SK-N-SH (cell line): ENCODE measurements at regions not wholly inside any gene's neighbourhood (a gene's known extent, or its start where the extent isn't known, plus 50 kb on each side); places are given as distances from the start of the nearest gene placed in this dataset.

ENCODE experiments used
- CTCF ChIA-PET: fragments of 300-600, 350-600 bp; formaldehyde crosslinking; extraction: SDS; loops from one replicate; lab custom pipeline; 2021; lab: Yijun Ruan, JAX
- POLR2A ChIA-PET: fragments of 350-600 bp; sonication (Branson Sonifier 250); formaldehyde crosslinking; extraction: SDS; loops from one replicate; lab custom pipeline; 2020; ENCODE audit warnings: antibody characterized with exemption, inconsistent platforms; lab: Yijun Ruan, JAX
- DNase-seq: peaks from one replicate; pipeline ENCODE4 v3.0.0; 2012
- H2AFZ ChIP-seq: fragments of 200-600 bp; sonication (generic); 2 replicates; pipeline ENCODE4 v1.8.1; 2016; ENCODE audit warnings: antibody characterized with exemption, mild to moderate bottlenecking, low read depth
- H3F3A ChIP-seq: fragments of 200-600 bp; sonication (generic); replicated peaks from 2 replicates; pipeline ENCODE3; 2016; ENCODE audit warnings: antibody characterized with exemption, mild to moderate bottlenecking; ENCODE audit not compliant: insufficient read depth
- H3K27ac ChIP-seq, 2 experiments: fragments of 200-500 bp in 1 of 2; fragments of 200-600 bp in 1 of 2; sonication (Bioruptor generic) in 1 of 2; sonication (generic), shearing (Covaris generic) in 1 of 2; 2 replicates each; pipeline versions ENCODE4 v1.5.1 to v1.6.1; 2014 to 2016; ENCODE audit warnings: low read depth in 2 of 2, inconsistent platforms in 1 of 2, low read length in 1 of 2, mild to moderate bottlenecking in 1 of 2, mixed read lengths in 1 of 2
- H3K27me3 ChIP-seq: fragments of 200-600 bp; sonication (generic), shearing (Covaris generic); 2 replicates; pipeline ENCODE4 v1.6.1; 2016; ENCODE audit warnings: mixed run types; ENCODE audit not compliant: insufficient read depth
- H3K36me3 ChIP-seq, 2 experiments: fragments of 200-500 bp in 1 of 2; fragments of 200-600 bp in 1 of 2; sonication (Bioruptor generic) in 1 of 2; sonication (generic) in 1 of 2; replicated peaks in 1 of 2; 2 replicates each; pipeline versions ENCODE3 to v1.5.1; 2014 to 2016; ENCODE audit warnings: low read length in 1 of 2, mild to moderate bottlenecking in 1 of 2; ENCODE audit not compliant: insufficient read depth in 2 of 2, control insufficient read depth in 1 of 2
- H3K4me1 ChIP-seq, 2 experiments: fragments of 200-500 bp in 1 of 2; fragments of 200-600 bp in 1 of 2; sonication (Bioruptor generic) in 1 of 2; sonication (generic), shearing (Covaris generic) in 1 of 2; 2 replicates each; pipeline versions ENCODE4 v1.5.1 to v1.6.1; 2014 to 2016; ENCODE audit warnings: low read depth in 1 of 2, low read length in 1 of 2, mixed run types in 1 of 2; ENCODE audit not compliant: insufficient read depth in 2 of 2, control insufficient read depth in 1 of 2
- H3K4me2 ChIP-seq: fragments of 200-600 bp; sonication (generic), shearing (Covaris generic); 2 replicates; pipeline ENCODE4 v1.6.1; 2017; ENCODE audit warnings: mixed run types
- H3K4me3 ChIP-seq, 2 experiments: fragments of 200-500 bp in 1 of 2; fragments of 200-600 bp in 1 of 2; sonication (Bioruptor generic) in 1 of 2; sonication (generic), shearing (Covaris generic) in 1 of 2; 2 replicates each; pipeline versions ENCODE4 v1.5.1 to v1.8.1; 2014 to 2016; ENCODE audit warnings: low read depth in 2 of 2, inconsistent platforms in 1 of 2, low read length in 1 of 2, mild to moderate bottlenecking in 1 of 2, mixed read lengths in 1 of 2, moderate library complexity in 1 of 2
- H3K79me2 ChIP-seq: fragments of 200-600 bp; sonication (generic); 2 replicates; pipeline ENCODE4 v1.8.1; 2017; ENCODE audit warnings: mild to moderate bottlenecking; ENCODE audit not compliant: insufficient read depth
- H3K9ac ChIP-seq: fragments of 200-600 bp; sonication (generic); 2 replicates; pipeline ENCODE4 v1.6.1; 2017; ENCODE audit warnings: mixed run types
- H3K9me2 ChIP-seq: fragments of 200-600 bp; sonication (generic); 2 replicates; pipeline ENCODE4 v1.6.1; 2017; ENCODE audit warnings: mixed run types
- H3K9me3 ChIP-seq: fragments of 200-600 bp; sonication (generic); 2 replicates; pipeline ENCODE4 v1.6.1; 2017; ENCODE audit warnings: mixed run types, mild to moderate bottlenecking, moderate library complexity
- H4K20me1 ChIP-seq: fragments of 200-600 bp; sonication (generic); 2 replicates; pipeline ENCODE4 v1.6.1; 2017; ENCODE audit warnings: mild to moderate bottlenecking, mixed run types; ENCODE audit not compliant: insufficient read depth
- ELF1 ChIP-seq: IDR thresholded peaks from 2 replicates; pipeline ENCODE4 v1.4.0; 2012
- EP300 ChIP-seq, 2 experiments: IDR thresholded peaks; 2 replicates each; pipeline versions ENCODE4 v1.4.0 to v1.6.1; 2012; ENCODE audit warnings: borderline replicate concordance in 1 of 2, low read depth in 1 of 2, low read length in 1 of 2
- EZH2phosphoT487 ChIP-seq: fragments of 200-600 bp; sonication (generic); IDR thresholded peaks from 2 replicates; pipeline ENCODE4 v1.6.1; 2017; ENCODE audit warnings: low read depth, mixed run types, mild to moderate bottlenecking, antibody characterized with exemption, moderate library complexity, borderline replicate concordance
- FOSL2 ChIP-seq: IDR thresholded peaks from 2 replicates; pipeline ENCODE4 v1.4.0; 2012; ENCODE audit warnings: low read depth, mild to moderate bottlenecking, moderate library complexity, borderline replicate concordance
- FOXM1 ChIP-seq: IDR thresholded peaks from 2 replicates; pipeline ENCODE4 v1.4.0; 2012; ENCODE audit warnings: low read depth, mild to moderate bottlenecking
- GABPA ChIP-seq: IDR thresholded peaks from 2 replicates; pipeline ENCODE4 v1.4.0; 2012; ENCODE audit warnings: low read depth, mild to moderate bottlenecking
- GATA2 ChIP-seq: sonication (generic); formaldehyde crosslinking; IDR thresholded peaks from 2 replicates; pipeline ENCODE4 v1.5.0; 2020; ENCODE audit warnings: mild to moderate bottlenecking, missing genetic modification reagents
- JUND ChIP-seq: IDR thresholded peaks from 2 replicates; pipeline ENCODE4 v1.4.0; 2012
- MEF2A ChIP-seq: IDR thresholded peaks from 2 replicates; pipeline ENCODE4 v1.4.0; 2012; ENCODE audit warnings: low read depth, borderline replicate concordance
- MXI1 ChIP-seq: IDR thresholded peaks from 2 replicates; pipeline ENCODE4 v1.6.1; 2012; ENCODE audit warnings: mild to moderate bottlenecking, low read depth, low read length, improper control_type of control experiment
- NFIC ChIP-seq: IDR thresholded peaks from 2 replicates; pipeline ENCODE4 v1.4.0; 2012; ENCODE audit warnings: borderline replicate concordance
- RAD21 ChIP-seq: IDR thresholded peaks from 2 replicates; pipeline ENCODE4 v1.6.1; 2012; ENCODE audit warnings: mild to moderate bottlenecking, low read length
- RFX5 ChIP-seq: IDR thresholded peaks from 2 replicates; pipeline ENCODE4 v1.6.1; 2012; ENCODE audit warnings: mild to moderate bottlenecking, improper control_type of control experiment, low read length
- RXRA ChIP-seq: IDR thresholded peaks from 2 replicates; pipeline ENCODE4 v1.4.0; 2012; ENCODE audit warnings: low read depth, mild to moderate bottlenecking, borderline replicate concordance
- TEAD4 ChIP-seq: IDR thresholded peaks from 2 replicates; pipeline ENCODE4 v1.4.0; 2012; ENCODE audit warnings: mild to moderate bottlenecking, borderline replicate concordance; ENCODE audit not compliant: insufficient read depth
- YY1 ChIP-seq: IDR thresholded peaks from 2 replicates; pipeline ENCODE4 v1.4.0; 2012; ENCODE audit warnings: low read depth, mild to moderate bottlenecking
- whole genome bisulfite sequencing: methylation state at CpG from one replicate; pipeline ENCODE4 v1.1.6; 2017; ENCODE audit warnings: low lambda C conversion rate; 5-methylcytosine and 5-hydroxymethylcytosine counted together
- TF ChIP-seq, protein P1 (sequence below): fragments of 150-350 bp; IDR thresholded peaks from 2 replicates; pipeline ENCODE4 v1.6.1; 2016; ENCODE audit warnings: mild to moderate bottlenecking, low read depth, low read length
- TF ChIP-seq, protein P2 (sequence below): IDR thresholded peaks from 2 replicates; pipeline ENCODE4 v1.6.1; 2012; ENCODE audit warnings: mild to moderate bottlenecking, low read depth, low read length, moderate library complexity
- TF ChIP-seq, protein P3 (sequence below): IDR thresholded peaks from 2 replicates; pipeline ENCODE4 v1.4.0; 2012; ENCODE audit warnings: low read depth, borderline replicate concordance
- TF ChIP-seq, protein P4 (sequence below): IDR thresholded peaks from 2 replicates; pipeline ENCODE4 v1.4.0; 2012; ENCODE audit warnings: low read depth
- TF ChIP-seq, protein P5 (sequence below): IDR thresholded peaks from 2 replicates; pipeline ENCODE4 v1.4.0; 2012; ENCODE audit warnings: low read depth, borderline replicate concordance

DNA sequence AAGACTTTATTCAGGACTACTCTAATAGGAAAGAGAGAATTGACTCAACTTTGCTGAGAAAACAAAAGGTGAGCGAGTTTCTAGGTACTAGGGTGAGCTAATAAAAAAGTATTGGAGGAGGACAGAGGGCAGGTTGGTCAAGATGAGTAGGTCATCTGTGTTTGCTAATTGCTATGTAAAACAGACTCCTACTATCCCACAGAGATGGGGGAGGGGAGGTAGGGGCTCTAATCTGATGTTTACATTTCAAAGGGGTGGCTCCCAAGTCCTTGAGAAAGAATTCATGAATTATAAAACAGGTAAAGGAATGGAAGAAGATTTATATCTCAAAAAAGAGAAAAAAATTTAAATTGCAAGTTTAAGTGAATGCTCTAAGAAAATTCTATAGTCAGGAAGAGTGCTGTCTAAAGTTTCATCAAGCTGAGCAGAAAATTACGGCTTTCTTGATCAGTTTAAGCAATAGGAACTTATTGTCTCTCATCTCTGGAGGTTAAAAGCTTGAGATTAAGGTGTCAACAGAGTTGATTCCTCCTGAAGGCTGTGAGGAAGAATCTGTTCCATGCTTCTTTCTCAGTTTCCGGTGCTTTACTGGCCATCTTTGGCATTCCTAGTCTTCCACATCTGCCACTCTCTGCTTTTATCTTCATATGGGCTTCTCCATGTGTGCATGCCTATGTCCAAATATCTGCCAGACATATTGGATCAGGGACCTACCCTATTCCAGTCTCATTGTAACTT is 790.3 kb downstream of the SLITRK5 start:
- POLR2A ChIA-PET = no interaction called here

DNA sequence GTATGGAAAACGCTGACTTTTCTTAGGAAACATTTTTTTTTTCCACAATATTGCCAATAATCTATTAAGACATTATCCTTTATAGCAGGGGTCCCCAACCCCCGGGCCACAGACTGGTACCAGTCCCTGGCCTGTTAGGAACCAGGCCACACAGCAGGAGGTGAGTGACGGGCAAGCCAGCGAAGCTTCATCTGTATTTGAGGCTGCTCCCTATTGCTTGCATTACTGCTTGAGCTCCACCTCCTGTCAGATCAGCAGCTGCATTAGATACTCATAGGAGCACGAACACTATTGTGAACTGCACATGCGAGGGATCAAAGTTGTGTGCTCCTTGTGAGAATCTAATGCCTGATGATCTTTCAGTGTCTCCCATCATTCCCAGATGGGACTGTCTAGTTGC is 793.7 kb downstream of the SLITRK5 start:
- Histone ChIP-seq H3F3A (no peaks in the 10 kb centered on the region), H3K27ac (no peak overlapping the region), H3K4me3 (no peak overlapping the region), H3K9me2 (no peaks in the 10 kb centered on the region), H3K4me1 (no peaks in the 10 kb centered on the region; a peak in 1 of 4 replicates), H3K79me2 (no peaks in the 10 kb centered on the region), H3K9me3 (no peaks in the 10 kb centered on the region), H3K36me3 (no peaks in the 10 kb centered on the region), H3K27me3 (no peaks in the 10 kb centered on the region), H3K4me2 (no peak overlapping the region), H3K9ac (no peak overlapping the region), H4K20me1 (no peaks in the 10 kb centered on the region), H2AFZ (no peak overlapping the region)
- WGBS = 25% methylated on average over 6 of the region's 6 CpGs
- ChIA-PET POLR2A (no interaction called here), CTCF (no interaction called here)
- DNase-seq = no peak
- TF ChIP-seq RAD21 (no peak), ELF1 (no peak), RXRA (no peak), GABPA (no peak), JUND (no peak), MXI1 (no peak), EP300 (IDR thresholded peaks at IDR 0.05; ENCODE audit: borderline replicate concordance in 1 of 2, low read depth in 1 of 2, low read length in 1 of 2) (no peak), RFX5 (no peak), YY1 (no peak), NFIC (no peak), EZH2phosphoT487 (no peak), FOXM1 (no peak)
- TF ChIP-seq, protein P1, sequence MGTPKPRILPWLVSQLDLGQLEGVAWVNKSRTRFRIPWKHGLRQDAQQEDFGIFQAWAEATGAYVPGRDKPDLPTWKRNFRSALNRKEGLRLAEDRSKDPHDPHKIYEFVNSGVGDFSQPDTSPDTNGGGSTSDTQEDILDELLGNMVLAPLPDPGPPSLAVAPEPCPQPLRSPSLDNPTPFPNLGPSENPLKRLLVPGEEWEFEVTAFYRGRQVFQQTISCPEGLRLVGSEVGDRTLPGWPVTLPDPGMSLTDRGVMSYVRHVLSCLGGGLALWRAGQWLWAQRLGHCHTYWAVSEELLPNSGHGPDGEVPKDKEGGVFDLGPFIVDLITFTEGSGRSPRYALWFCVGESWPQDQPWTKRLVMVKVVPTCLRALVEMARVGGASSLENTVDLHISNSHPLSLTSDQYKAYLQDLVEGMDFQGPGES = no peak
- TF ChIP-seq, protein P2, sequence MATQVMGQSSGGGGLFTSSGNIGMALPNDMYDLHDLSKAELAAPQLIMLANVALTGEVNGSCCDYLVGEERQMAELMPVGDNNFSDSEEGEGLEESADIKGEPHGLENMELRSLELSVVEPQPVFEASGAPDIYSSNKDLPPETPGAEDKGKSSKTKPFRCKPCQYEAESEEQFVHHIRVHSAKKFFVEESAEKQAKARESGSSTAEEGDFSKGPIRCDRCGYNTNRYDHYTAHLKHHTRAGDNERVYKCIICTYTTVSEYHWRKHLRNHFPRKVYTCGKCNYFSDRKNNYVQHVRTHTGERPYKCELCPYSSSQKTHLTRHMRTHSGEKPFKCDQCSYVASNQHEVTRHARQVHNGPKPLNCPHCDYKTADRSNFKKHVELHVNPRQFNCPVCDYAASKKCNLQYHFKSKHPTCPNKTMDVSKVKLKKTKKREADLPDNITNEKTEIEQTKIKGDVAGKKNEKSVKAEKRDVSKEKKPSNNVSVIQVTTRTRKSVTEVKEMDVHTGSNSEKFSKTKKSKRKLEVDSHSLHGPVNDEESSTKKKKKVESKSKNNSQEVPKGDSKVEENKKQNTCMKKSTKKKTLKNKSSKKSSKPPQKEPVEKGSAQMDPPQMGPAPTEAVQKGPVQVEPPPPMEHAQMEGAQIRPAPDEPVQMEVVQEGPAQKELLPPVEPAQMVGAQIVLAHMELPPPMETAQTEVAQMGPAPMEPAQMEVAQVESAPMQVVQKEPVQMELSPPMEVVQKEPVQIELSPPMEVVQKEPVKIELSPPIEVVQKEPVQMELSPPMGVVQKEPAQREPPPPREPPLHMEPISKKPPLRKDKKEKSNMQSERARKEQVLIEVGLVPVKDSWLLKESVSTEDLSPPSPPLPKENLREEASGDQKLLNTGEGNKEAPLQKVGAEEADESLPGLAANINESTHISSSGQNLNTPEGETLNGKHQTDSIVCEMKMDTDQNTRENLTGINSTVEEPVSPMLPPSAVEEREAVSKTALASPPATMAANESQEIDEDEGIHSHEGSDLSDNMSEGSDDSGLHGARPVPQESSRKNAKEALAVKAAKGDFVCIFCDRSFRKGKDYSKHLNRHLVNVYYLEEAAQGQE = no peak
- TF ChIP-seq, protein P3, sequence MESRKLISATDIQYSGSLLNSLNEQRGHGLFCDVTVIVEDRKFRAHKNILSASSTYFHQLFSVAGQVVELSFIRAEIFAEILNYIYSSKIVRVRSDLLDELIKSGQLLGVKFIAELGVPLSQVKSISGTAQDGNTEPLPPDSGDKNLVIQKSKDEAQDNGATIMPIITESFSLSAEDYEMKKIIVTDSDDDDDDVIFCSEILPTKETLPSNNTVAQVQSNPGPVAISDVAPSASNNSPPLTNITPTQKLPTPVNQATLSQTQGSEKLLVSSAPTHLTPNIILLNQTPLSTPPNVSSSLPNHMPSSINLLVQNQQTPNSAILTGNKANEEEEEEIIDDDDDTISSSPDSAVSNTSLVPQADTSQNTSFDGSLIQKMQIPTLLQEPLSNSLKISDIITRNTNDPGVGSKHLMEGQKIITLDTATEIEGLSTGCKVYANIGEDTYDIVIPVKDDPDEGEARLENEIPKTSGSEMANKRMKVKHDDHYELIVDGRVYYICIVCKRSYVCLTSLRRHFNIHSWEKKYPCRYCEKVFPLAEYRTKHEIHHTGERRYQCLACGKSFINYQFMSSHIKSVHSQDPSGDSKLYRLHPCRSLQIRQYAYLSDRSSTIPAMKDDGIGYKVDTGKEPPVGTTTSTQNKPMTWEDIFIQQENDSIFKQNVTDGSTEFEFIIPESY = no peak
- TF ChIP-seq, protein P4, sequence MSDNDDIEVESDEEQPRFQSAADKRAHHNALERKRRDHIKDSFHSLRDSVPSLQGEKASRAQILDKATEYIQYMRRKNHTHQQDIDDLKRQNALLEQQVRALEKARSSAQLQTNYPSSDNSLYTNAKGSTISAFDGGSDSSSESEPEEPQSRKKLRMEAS = no peak

More for the DNA sequence above, 790.3 kb downstream of the SLITRK5 start:
- 22% methylated on average over 3 of the region's 3 CpGs for WGBS
- no peak overlapping the region for H2AFZ ChIP-seq
- H3K4me1 ChIP-seq = no peaks in the 10 kb centered on the region; a peak in 1 of 4 replicates
- H3K27ac ChIP-seq = no peak overlapping the region
- H3K9me3 ChIP-seq = no peaks in the 10 kb centered on the region
- no peak for TF ChIP-seq TEAD4
- TF ChIP-seq RFX5 = no peak
- TF ChIP-seq MEF2A = no peak
- TF ChIP-seq GATA2 (CRISPR knock-in tag) = no peak
- no peak for TF ChIP-seq FOSL2
- TF ChIP-seq FOXM1 = no peak
- TF ChIP-seq, protein P5, sequence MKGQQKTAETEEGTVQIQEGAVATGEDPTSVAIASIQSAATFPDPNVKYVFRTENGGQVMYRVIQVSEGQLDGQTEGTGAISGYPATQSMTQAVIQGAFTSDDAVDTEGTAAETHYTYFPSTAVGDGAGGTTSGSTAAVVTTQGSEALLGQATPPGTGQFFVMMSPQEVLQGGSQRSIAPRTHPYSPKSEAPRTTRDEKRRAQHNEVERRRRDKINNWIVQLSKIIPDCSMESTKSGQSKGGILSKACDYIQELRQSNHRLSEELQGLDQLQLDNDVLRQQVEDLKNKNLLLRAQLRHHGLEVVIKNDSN = no peak
- TF ChIP-seq, protein P4 = no peak
- TF ChIP-seq, all 33 proteins: peak for 0
- Histone ChIP-seq H4K20me1 (no peaks in the 10 kb centered on the region), H3K36me3 (no peaks in the 10 kb centered on the region), H3K9ac (no peak overlapping the region), H3F3A (no peaks in the 10 kb centered on the region), H3K79me2 (no peaks in the 10 kb centered on the region), H3K4me2 (no peak overlapping the region), H3K9me2 (no peaks in the 10 kb centered on the region), H3K27me3 (no peaks in the 10 kb centered on the region), H3K4me3 (no peak overlapping the region)
- DNase-seq = no peak
- CTCF ChIA-PET = no interaction called here
